ENCODE measurements at regions not wholly inside any gene's neighbourhood (a gene's known extent, or its start where the extent isn't known, plus 50 kb on each side); places are given as distances from the start of the nearest gene placed in this dataset.
"Not testable (repeated sequence)": the region's sequence is repeated elsewhere in the genome, so short reads cannot be mapped to it uniquely, and the experiment has no call there.

GRCh38 chr6:144952456-144953240, 667.5 kb downstream of the UTRN start:
- no peak for FAIRE-seq
- DNase-seq: no peak
- Histone ChIP-seq H3K4me1 (peaks cover 0 to 4% (median 1%) of the 10 kb centered on the region in 3 donors), H3K36me3 (no peaks in the 10 kb centered on the region), H3K4me3 (no peak overlapping the region), H3K9me3 (no peaks in the 10 kb centered on the region), H3K27ac (no peak overlapping the region), H3K27me3 (no peaks in the 10 kb centered on the region)
- intact Hi-C loops (cut with DNase I): no loop called here
- 97 to 98% methylated on average over 3 of the region's 3 CpGs for WGBS, 2 donors
- TF ChIP-seq CTCF (IDR thresholded peaks at IDR 0.05): no peak
- ATAC-seq: no peak

GRCh38 chr6:144953552-144954240, 668.6 kb downstream of the UTRN start:
- WGBS, 2 donors: 71 to 80% methylated on average over 5 of the region's 5 CpGs
- H3K9me3 ChIP-seq: no peaks in the 10 kb centered on the region
- FAIRE-seq (no peak), ATAC-seq (no peak), DNase-seq (no peak)
- intact Hi-C loops (cut with DNase I): no loop called here
- H3K36me3 ChIP-seq: no peaks in the 10 kb centered on the region
- H3K27me3 ChIP-seq: no peaks in the 10 kb centered on the region
- H3K4me1 ChIP-seq: no peaks in the 10 kb centered on the region
- H3K27ac ChIP-seq: no peak overlapping the region
- TF ChIP-seq CTCF (IDR thresholded peaks at IDR 0.05): no peak
- H3K4me3 ChIP-seq: no peak overlapping the region

GRCh38 chr6:144954241-144954556, 669.1 kb downstream of the UTRN start:
- WGBS, 2 donors: 86 to 98% methylated on average over 3 of the region's 3 CpGs
- no peak for TF ChIP-seq CTCF (IDR thresholded peaks at IDR 0.05)
- Histone ChIP-seq H3K4me3 (no peak overlapping the region), H3K4me1 (no peaks in the 10 kb centered on the region), H3K36me3 (no peaks in the 10 kb centered on the region), H3K27me3 (no peaks in the 10 kb centered on the region), H3K27ac (no peak overlapping the region), H3K9me3 (no peaks in the 10 kb centered on the region)
- ATAC-seq: no peak
- no peak for FAIRE-seq
- no peak for DNase-seq
- intact Hi-C loops (cut with DNase I): no loop called here

- no peaks in the 10 kb centered on the region for H3K4me1 ChIP-seq
- H3K27me3 ChIP-seq: no peaks in the 10 kb centered on the region
- intact Hi-C loops (cut with DNase I): no loop called here
- no peak for FAIRE-seq
- ATAC-seq: no peak
- no peak for TF ChIP-seq CTCF (IDR thresholded peaks at IDR 0.05)
- DNase-seq: no peak
- H3K27ac ChIP-seq: no peak overlapping the region
- no peaks in the 10 kb centered on the region for H3K9me3 ChIP-seq
- no peak overlapping the region for H3K4me3 ChIP-seq
- H3K36me3 ChIP-seq: no peaks in the 10 kb centered on the region
- WGBS, 2 donors: 57 to 70% methylated on average over 2 of the region's 2 CpGs
These were observed 670.3 kb downstream of the UTRN start for GRCh38 chr6:144955392-144955791.

GRCh38 chr6:144955859-144956258, 670.7 kb downstream of the UTRN start:
- DNase-seq: no peak

GRCh38 chr6:144956697-144957096, 671.6 kb downstream of the UTRN start:
- H3K9me3 ChIP-seq; H3K4me1 ChIP-seq; ATAC-seq; intact Hi-C loops (cut with DNase I); H3K27ac ChIP-seq; DNase-seq; H3K36me3 ChIP-seq; H3K27me3 ChIP-seq; H3K4me3 ChIP-seq: not testable (repeated sequence)
- FAIRE-seq: peak; percentile 34

More at GRCh38 chr6:144955859-144956258, 670.7 kb downstream of the UTRN start:
- ATAC-seq: no peak
- intact Hi-C loops (cut with DNase I): no loop called here
- Histone ChIP-seq H3K27ac (no peak overlapping the region), H3K36me3 (no peaks in the 10 kb centered on the region), H3K27me3 (no peaks in the 10 kb centered on the region), H3K9me3 (no peaks in the 10 kb centered on the region), H3K4me3 (no peak overlapping the region), H3K4me1 (no peaks in the 10 kb centered on the region)
- 77 to 90% methylated on average over 3 of the region's 3 CpGs for WGBS, 2 donors
- no peak for TF ChIP-seq CTCF (IDR thresholded peaks at IDR 0.05)
- FAIRE-seq: no peak
